Stimulated activated CD4-positive, alpha-beta T cell treated with anti-CD3 and anti-CD28 coated beads, Interleukin-4, amount 100 ng/mL, for 48 hours (primary cell): ENCODE measurements at regions not wholly inside any gene's neighbourhood (a gene's known extent, or its start where the extent isn't known, plus 50 kb on each side); places are given as distances from the start of the nearest gene placed in this dataset.
A peak's percentile ranks its signal among the peaks of the same experiment; 100 is the strongest.
"Not testable (repeated sequence)": the region's sequence is repeated elsewhere in the genome, so short reads cannot be mapped to it uniquely, and the experiment has no call there.

Source experiments
- DNase-seq, 2 donors: peaks; one replicate each; pipeline ENCODE4 v3.0.0-alpha.2; 2020; ENCODE audit warnings: low read depth in 2 of 2

GRCh38 chr2:159880729-159881128 is 82.7 kb upstream of the CD302 start:
- DNase-seq: no peak

GRCh38 chr2:159879051-159879604 is 81.1 kb upstream of the CD302 start:
- peak; percentile 10 to 25 for DNase-seq

GRCh38 chr2:159875083-159875482 is 77.1 kb upstream of the CD302 start:
- no peak for DNase-seq

- DNase-seq: no peak
These were observed 75.2 kb upstream of the CD302 start for GRCh38 chr2:159873258-159873657.

- no peak for DNase-seq
These were observed 74.3 kb upstream of the CD302 start for GRCh38 chr2:159872353-159872752.

- not testable (repeated sequence) for DNase-seq
These were observed 70.7 kb upstream of the CD302 start for GRCh38 chr2:159868598-159869159.

GRCh38 chr2:159867567-159868361 is 69.8 kb upstream of the CD302 start:
- no peak for DNase-seq

- DNase-seq: no peak
These were observed 65.6 kb upstream of the CD302 start for GRCh38 chr2:159863526-159864160.

- no peak for DNase-seq
These were observed 62.7 kb upstream of the CD302 start for GRCh38 chr2:159860581-159861310.

GRCh38 chr2:159859583-159859982 is 61.6 kb upstream of the CD302 start:
- no peak for DNase-seq

- DNase-seq: no peak
These were observed 58.8 kb upstream of the CD302 start for GRCh38 chr2:159856760-159857159.

GRCh38 chr2:159855557-159856061 is 57.6 kb upstream of the CD302 start:
- DNase-seq: no peak

GRCh38 chr2:159855143-159855542 is 57.1 kb upstream of the CD302 start:
- no peak for DNase-seq

GRCh38 chr2:159854481-159854880 is 56.5 kb upstream of the CD302 start:
- DNase-seq: no peak

GRCh38 chr2:159853101-159853500 is 55.1 kb upstream of the CD302 start:
- no peak for DNase-seq

GRCh38 chr2:159851941-159852340 is 53.9 kb upstream of the CD302 start:
- DNase-seq: no peak

- DNase-seq: no peak
These were observed 52.8 kb upstream of the CD302 start for GRCh38 chr2:159850789-159851188.

- no peak for DNase-seq
These were observed 51.3 kb upstream of the CD302 start for GRCh38 chr2:159849160-159849813.
